HepG2 (cell line): ENCODE measurements at regions not wholly inside any gene's neighbourhood (a gene's known extent, or its start where the extent isn't known, plus 50 kb on each side); places are given as distances from the start of the nearest gene placed in this dataset.

Source experiments
- EP300 ChIP-seq, 3 experiments: sonication (generic) in 1 of 3; formaldehyde crosslinking in 1 of 3; IDR thresholded peaks; 2 replicates each; pipeline versions ENCODE4 v1.5.1 to v1.6.1; 2011 to 2020; ENCODE audit warnings: low read depth in 2 of 3, low read length in 2 of 3, borderline replicate concordance in 1 of 3, improper control_type of control experiment in 1 of 3, mild to moderate bottlenecking in 1 of 3, missing genetic modification reagents in 1 of 3, moderate library complexity in 1 of 3
- FOXK2 ChIP-seq: fragments of 450-650 bp; IDR thresholded peaks from 2 replicates; pipeline ENCODE4 v1.6.1; 2016
- HCFC1 ChIP-seq: fragments of 150-350 bp; IDR thresholded peaks from 2 replicates; pipeline ENCODE4 v1.6.1; 2014; ENCODE audit warnings: low read depth, low read length
- KDM5B ChIP-seq: sonication (generic); formaldehyde crosslinking; IDR thresholded peaks from 2 replicates; pipeline ENCODE4 v1.4.0; 2020; ENCODE audit warnings: missing genetic modification reagents, mild to moderate bottlenecking, borderline replicate concordance
- MAZ ChIP-seq, 2 experiments: sonication (generic) in 1 of 2; formaldehyde crosslinking in 1 of 2; IDR thresholded peaks; 2 replicates each; pipeline versions ENCODE4 v1.5.0 to v1.6.1; 2012 to 2020; ENCODE audit warnings: low read depth in 2 of 2, mild to moderate bottlenecking in 2 of 2, borderline replicate concordance in 1 of 2, improper control_type of control experiment in 1 of 2, low read length in 1 of 2, missing genetic modification reagents in 1 of 2, moderate library complexity in 1 of 2
- POLR2A ChIP-seq, 2 experiments: IDR thresholded peaks; 2 replicates each; pipeline ENCODE4 v1.6.1; 2011; ENCODE audit warnings: low read depth in 2 of 2, low read length in 2 of 2, mild to moderate bottlenecking in 1 of 2, moderate library complexity in 1 of 2; ENCODE audit not compliant: insufficient read depth in 1 of 2
- TF ChIP-seq, protein P1 (sequence below): sonication (generic); formaldehyde crosslinking; IDR thresholded peaks from 2 replicates; pipeline ENCODE4 v1.5.0; 2020; ENCODE audit warnings: mild to moderate bottlenecking, missing genetic modification reagents
- TF ChIP-seq, protein P2 (sequence below): sonication (generic); formaldehyde crosslinking; IDR thresholded peaks from 2 replicates; pipeline ENCODE4 v1.5.0; 2020; ENCODE audit warnings: mild to moderate bottlenecking, missing genetic modification reagents, moderate library complexity
- TF ChIP-seq, protein P3 (sequence below): IDR thresholded peaks from 2 replicates; pipeline ENCODE4 v1.6.1; 2016; ENCODE audit warnings: missing compliant biosample characterization, missing genetic modification reagents, borderline replicate concordance
- TF ChIP-seq, protein P4 (sequence below): sonication (generic); formaldehyde crosslinking; IDR thresholded peaks from 2 replicates; pipeline ENCODE4 v1.8.1; 2022; ENCODE audit warnings: low read depth, mild to moderate bottlenecking, missing genetic modification reagents
- TF ChIP-seq, protein P5 (sequence below): sonication (generic); formaldehyde crosslinking; IDR thresholded peaks from 2 replicates; pipeline ENCODE4 v1.9.0; 2021; ENCODE audit warnings: missing genetic modification reagents, mild to moderate bottlenecking, borderline replicate concordance
- TF ChIP-seq, protein P6 (sequence below): IDR thresholded peaks from 2 replicates; pipeline ENCODE4 v1.6.1; 2012; ENCODE audit warnings: inconsistent platforms

DNA sequence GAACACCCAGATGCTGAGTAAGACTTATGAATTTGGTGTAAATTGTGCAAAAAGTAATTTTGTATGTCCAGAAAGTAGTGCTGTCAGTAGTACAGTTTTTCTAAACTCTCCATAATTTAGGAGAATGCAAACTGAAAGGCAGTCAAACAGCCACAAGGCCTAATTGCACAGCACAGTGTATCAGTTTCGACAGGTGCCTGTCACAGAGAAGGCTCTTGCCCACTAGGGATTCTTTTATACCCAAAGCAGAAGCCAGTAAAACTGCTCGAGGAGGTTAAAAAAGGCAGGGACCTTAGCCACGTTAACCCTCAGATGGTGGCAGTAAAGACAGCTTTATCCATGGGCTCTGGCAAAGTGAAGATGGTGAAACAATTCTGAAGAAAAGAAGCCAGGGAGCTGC lies 69.4 kb upstream of the GATB start:
- TF ChIP-seq, protein P1, sequence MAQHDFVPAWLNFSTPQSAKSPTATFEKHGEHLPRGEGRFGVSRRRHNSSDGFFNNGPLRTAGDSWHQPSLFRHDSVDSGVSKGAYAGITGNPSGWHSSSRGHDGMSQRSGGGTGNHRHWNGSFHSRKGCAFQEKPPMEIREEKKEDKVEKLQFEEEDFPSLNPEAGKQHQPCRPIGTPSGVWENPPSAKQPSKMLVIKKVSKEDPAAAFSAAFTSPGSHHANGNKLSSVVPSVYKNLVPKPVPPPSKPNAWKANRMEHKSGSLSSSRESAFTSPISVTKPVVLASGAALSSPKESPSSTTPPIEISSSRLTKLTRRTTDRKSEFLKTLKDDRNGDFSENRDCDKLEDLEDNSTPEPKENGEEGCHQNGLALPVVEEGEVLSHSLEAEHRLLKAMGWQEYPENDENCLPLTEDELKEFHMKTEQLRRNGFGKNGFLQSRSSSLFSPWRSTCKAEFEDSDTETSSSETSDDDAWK (CRISPR knock-in tag) = no peak
- no peak for TF ChIP-seq KDM5B (CRISPR knock-in tag)
- TF ChIP-seq EP300 (IDR thresholded peaks at IDR 0.05; ENCODE audit: low read depth in 2 of 2, low read length in 2 of 2) = no peak
- no peak for TF ChIP-seq EP300 (CRISPR knock-in tag; IDR thresholded peaks at IDR 0.05; ENCODE audit: borderline replicate concordance)
- no peak for TF ChIP-seq FOXK2
- TF ChIP-seq, protein P2, sequence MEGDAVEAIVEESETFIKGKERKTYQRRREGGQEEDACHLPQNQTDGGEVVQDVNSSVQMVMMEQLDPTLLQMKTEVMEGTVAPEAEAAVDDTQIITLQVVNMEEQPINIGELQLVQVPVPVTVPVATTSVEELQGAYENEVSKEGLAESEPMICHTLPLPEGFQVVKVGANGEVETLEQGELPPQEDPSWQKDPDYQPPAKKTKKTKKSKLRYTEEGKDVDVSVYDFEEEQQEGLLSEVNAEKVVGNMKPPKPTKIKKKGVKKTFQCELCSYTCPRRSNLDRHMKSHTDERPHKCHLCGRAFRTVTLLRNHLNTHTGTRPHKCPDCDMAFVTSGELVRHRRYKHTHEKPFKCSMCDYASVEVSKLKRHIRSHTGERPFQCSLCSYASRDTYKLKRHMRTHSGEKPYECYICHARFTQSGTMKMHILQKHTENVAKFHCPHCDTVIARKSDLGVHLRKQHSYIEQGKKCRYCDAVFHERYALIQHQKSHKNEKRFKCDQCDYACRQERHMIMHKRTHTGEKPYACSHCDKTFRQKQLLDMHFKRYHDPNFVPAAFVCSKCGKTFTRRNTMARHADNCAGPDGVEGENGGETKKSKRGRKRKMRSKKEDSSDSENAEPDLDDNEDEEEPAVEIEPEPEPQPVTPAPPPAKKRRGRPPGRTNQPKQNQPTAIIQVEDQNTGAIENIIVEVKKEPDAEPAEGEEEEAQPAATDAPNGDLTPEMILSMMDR = no peak
- TF ChIP-seq, protein P3, sequence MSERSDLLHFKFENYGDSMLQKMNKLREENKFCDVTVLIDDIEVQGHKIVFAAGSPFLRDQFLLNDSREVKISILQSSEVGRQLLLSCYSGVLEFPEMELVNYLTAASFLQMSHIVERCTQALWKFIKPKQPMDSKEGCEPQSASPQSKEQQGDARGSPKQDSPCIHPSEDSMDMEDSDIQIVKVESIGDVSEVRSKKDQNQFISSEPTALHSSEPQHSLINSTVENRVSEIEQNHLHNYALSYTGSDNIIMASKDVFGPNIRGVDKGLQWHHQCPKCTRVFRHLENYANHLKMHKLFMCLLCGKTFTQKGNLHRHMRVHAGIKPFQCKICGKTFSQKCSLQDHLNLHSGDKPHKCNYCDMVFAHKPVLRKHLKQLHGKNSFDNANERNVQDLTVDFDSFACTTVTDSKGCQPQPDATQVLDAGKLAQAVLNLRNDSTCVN (CRISPR knock-in tag) = no peak
- TF ChIP-seq, protein P4, sequence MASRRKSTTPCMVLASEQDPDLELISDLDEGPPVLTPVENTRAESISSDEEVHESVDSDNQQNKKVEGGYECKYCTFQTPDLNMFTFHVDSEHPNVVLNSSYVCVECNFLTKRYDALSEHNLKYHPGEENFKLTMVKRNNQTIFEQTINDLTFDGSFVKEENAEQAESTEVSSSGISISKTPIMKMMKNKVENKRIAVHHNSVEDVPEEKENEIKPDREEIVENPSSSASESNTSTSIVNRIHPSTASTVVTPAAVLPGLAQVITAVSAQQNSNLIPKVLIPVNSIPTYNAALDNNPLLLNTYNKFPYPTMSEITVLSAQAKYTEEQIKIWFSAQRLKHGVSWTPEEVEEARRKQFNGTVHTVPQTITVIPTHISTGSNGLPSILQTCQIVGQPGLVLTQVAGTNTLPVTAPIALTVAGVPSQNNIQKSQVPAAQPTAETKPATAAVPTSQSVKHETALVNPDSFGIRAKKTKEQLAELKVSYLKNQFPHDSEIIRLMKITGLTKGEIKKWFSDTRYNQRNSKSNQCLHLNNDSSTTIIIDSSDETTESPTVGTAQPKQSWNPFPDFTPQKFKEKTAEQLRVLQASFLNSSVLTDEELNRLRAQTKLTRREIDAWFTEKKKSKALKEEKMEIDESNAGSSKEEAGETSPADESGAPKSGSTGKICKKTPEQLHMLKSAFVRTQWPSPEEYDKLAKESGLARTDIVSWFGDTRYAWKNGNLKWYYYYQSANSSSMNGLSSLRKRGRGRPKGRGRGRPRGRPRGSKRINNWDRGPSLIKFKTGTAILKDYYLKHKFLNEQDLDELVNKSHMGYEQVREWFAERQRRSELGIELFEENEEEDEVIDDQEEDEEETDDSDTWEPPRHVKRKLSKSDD (CRISPR knock-in tag) = no peak
- TF ChIP-seq, protein P5, sequence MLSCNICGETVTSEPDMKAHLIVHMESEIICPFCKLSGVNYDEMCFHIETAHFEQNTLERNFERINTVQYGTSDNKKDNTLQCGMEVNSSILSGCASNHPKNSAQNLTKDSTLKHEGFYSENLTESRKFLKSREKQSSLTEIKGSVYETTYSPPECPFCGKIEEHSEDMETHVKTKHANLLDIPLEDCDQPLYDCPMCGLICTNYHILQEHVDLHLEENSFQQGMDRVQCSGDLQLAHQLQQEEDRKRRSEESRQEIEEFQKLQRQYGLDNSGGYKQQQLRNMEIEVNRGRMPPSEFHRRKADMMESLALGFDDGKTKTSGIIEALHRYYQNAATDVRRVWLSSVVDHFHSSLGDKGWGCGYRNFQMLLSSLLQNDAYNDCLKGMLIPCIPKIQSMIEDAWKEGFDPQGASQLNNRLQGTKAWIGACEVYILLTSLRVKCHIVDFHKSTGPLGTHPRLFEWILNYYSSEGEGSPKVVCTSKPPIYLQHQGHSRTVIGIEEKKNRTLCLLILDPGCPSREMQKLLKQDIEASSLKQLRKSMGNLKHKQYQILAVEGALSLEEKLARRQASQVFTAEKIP (CRISPR knock-in tag) = no peak
- TF ChIP-seq POLR2A (IDR thresholded peaks at IDR 0.05; ENCODE audit: insufficient read depth in 1 of 2, low read depth in 2 of 2, low read length in 2 of 2) = no peak
- TF ChIP-seq, protein P6, sequence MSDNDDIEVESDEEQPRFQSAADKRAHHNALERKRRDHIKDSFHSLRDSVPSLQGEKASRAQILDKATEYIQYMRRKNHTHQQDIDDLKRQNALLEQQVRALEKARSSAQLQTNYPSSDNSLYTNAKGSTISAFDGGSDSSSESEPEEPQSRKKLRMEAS = no peak
- no peak for TF ChIP-seq HCFC1
- TF ChIP-seq MAZ (IDR thresholded peaks at IDR 0.05; ENCODE audit: borderline replicate concordance, low read depth, low read length) = no peak
- no peak for TF ChIP-seq MAZ (CRISPR knock-in tag; IDR thresholded peaks at IDR 0.05; ENCODE audit: low read depth)
